ENCODE measurements at regions not wholly inside any gene's neighbourhood (a gene's known extent, or its start where the extent isn't known, plus 50 kb on each side); places are given as distances from the start of the nearest gene placed in this dataset.

- DNase-seq (ENCODE audit: low spot score) = no peak
- Histone ChIP-seq H3K4me3 (no peak overlapping the region), H3K9me3 (no peaks in the 10 kb centered on the region), H3K4me1 (no peaks in the 10 kb centered on the region), H3K27ac (no peak overlapping the region), H3K36me3 (no peaks in the 10 kb centered on the region), H3K27me3 (no peaks in the 10 kb centered on the region)
- no peak for TF ChIP-seq CTCF (IDR thresholded peaks at IDR 0.05)
Observed at GRCh38 chr10:65196111-65196510, 1674.9 kb downstream of the REEP3 start.

- Histone ChIP-seq H3K36me3 (no peaks in the 10 kb centered on the region), H3K9me3 (no peaks in the 10 kb centered on the region), H3K4me1 (no peaks in the 10 kb centered on the region), H3K27ac (no peak overlapping the region), H3K27me3 (no peaks in the 10 kb centered on the region), H3K4me3 (no peak overlapping the region)
- TF ChIP-seq CTCF (IDR thresholded peaks at IDR 0.05) = no peak
- DNase-seq (ENCODE audit: low spot score) = no peak
Observed at GRCh38 chr10:65197935-65198334, 1676.7 kb downstream of the REEP3 start.

- TF ChIP-seq CTCF (IDR thresholded peaks at IDR 0.05) = no peak
- Histone ChIP-seq H3K9me3 (no peaks in the 10 kb centered on the region), H3K36me3 (no peaks in the 10 kb centered on the region), H3K4me3 (no peak overlapping the region), H3K27ac (no peak overlapping the region), H3K27me3 (no peaks in the 10 kb centered on the region), H3K4me1 (no peaks in the 10 kb centered on the region)
- DNase-seq (ENCODE audit: low spot score) = no peak
Observed at GRCh38 chr10:65201491-65201890, 1680.3 kb downstream of the REEP3 start.

GRCh38 chr10:65204999-65205398 lies 1683.8 kb downstream of the REEP3 start:
- Histone ChIP-seq H3K27me3 (no peaks in the 10 kb centered on the region), H3K4me1 (no peaks in the 10 kb centered on the region), H3K36me3 (no peaks in the 10 kb centered on the region), H3K4me3 (no peak overlapping the region), H3K9me3 (no peaks in the 10 kb centered on the region), H3K27ac (no peak overlapping the region)
- TF ChIP-seq CTCF (IDR thresholded peaks at IDR 0.05) = no peak
- DNase-seq (ENCODE audit: low spot score) = no peak

GRCh38 chr10:65213170-65213569 lies 1692.0 kb downstream of the REEP3 start:
- no peaks in the 10 kb centered on the region for H3K27me3 ChIP-seq
- H3K9me3 ChIP-seq = no peaks in the 10 kb centered on the region
- H3K4me1 ChIP-seq = no peaks in the 10 kb centered on the region
- no peak for DNase-seq (ENCODE audit: low spot score)
- no peaks in the 10 kb centered on the region for H3K36me3 ChIP-seq
- no peak for TF ChIP-seq CTCF (IDR thresholded peaks at IDR 0.05)
- H3K4me3 ChIP-seq = no peak overlapping the region
- no peak overlapping the region for H3K27ac ChIP-seq

- Histone ChIP-seq H3K4me3 (no peak overlapping the region), H3K27me3 (no peaks in the 10 kb centered on the region), H3K4me1 (no peaks in the 10 kb centered on the region), H3K27ac (no peak overlapping the region), H3K9me3 (no peaks in the 10 kb centered on the region), H3K36me3 (no peaks in the 10 kb centered on the region)
- DNase-seq (ENCODE audit: low spot score) = no peak
- TF ChIP-seq CTCF (IDR thresholded peaks at IDR 0.05) = no peak
Observed at GRCh38 chr10:65219444-65219843, 1698.2 kb downstream of the REEP3 start.
